Mammary epithelial cell (primary cell): ENCODE measurements at regions not wholly inside any gene's neighbourhood (a gene's known extent, or its start where the extent isn't known, plus 50 kb on each side); places are given as distances from the start of the nearest gene placed in this dataset.
"Not testable (repeated sequence)": the region's sequence is repeated elsewhere in the genome, so short reads cannot be mapped to it uniquely, and the experiment has no call there.

Source experiments
- EZH2 ChIP-seq: IDR thresholded peaks from 2 replicates; pipeline ENCODE4 v1.6.1; 2012; ENCODE audit warnings: low read length, inconsistent platforms, borderline replicate concordance
- TF ChIP-seq, protein P1 (sequence below), 2 donors: IDR thresholded peaks in 1 of 2; conservative IDR thresholded peaks in 1 of 2; 2 replicates each; pipeline ENCODE4 v1.5.1; 2011 to 2012; ENCODE audit warnings: inconsistent platforms in 2 of 2, low read length in 2 of 2, mild to moderate bottlenecking in 2 of 2, control low read depth in 1 of 2, low read depth in 1 of 2; ENCODE audit not compliant: insufficient read depth in 1 of 2; ENCODE audit errors: extremely low read depth in 1 of 2

GRCh38 chr13:44823555-44823954 lies 165.7 kb downstream of the NUFIP1 start:
- TF ChIP-seq, protein P1, sequence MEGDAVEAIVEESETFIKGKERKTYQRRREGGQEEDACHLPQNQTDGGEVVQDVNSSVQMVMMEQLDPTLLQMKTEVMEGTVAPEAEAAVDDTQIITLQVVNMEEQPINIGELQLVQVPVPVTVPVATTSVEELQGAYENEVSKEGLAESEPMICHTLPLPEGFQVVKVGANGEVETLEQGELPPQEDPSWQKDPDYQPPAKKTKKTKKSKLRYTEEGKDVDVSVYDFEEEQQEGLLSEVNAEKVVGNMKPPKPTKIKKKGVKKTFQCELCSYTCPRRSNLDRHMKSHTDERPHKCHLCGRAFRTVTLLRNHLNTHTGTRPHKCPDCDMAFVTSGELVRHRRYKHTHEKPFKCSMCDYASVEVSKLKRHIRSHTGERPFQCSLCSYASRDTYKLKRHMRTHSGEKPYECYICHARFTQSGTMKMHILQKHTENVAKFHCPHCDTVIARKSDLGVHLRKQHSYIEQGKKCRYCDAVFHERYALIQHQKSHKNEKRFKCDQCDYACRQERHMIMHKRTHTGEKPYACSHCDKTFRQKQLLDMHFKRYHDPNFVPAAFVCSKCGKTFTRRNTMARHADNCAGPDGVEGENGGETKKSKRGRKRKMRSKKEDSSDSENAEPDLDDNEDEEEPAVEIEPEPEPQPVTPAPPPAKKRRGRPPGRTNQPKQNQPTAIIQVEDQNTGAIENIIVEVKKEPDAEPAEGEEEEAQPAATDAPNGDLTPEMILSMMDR (conservative IDR thresholded peaks at IDR 0.05 in 1 of 2, IDR thresholded peaks at IDR 0.05 in 1 of 2; ENCODE audit: extremely low read depth in 1 of 2, insufficient read depth in 1 of 2, low read depth in 1 of 2, low read length in 2 of 2): not testable (repeated sequence)
- not testable (repeated sequence) for TF ChIP-seq EZH2
